Astrocyte (in vitro differentiated cells and primary cell): ENCODE measurements at regions not wholly inside any gene's neighbourhood (a gene's known extent, or its start where the extent isn't known, plus 50 kb on each side); places are given as distances from the start of the nearest gene placed in this dataset.

Experiments used
- DNase-seq: peaks from one replicate; pipeline ENCODE4 v3.0.0-alpha.2; 2010; ENCODE audit warnings: low read depth
- FAIRE-seq: peaks from 2 replicates; lab custom pipeline; 2011; peaks lifted over from hg19 to GRCh38; lab: Jason Lieb, UNC
- H2AFZ ChIP-seq: 2 replicates; pipeline ENCODE4 v1.6.0; 2012; ENCODE audit warnings: low read depth, low read length, inconsistent platforms
- H3K27ac ChIP-seq: 2 replicates; pipeline ENCODE4 v1.5.1; 2011; ENCODE audit warnings: low read depth, low read length, inconsistent platforms
- H3K27me3 ChIP-seq: 2 replicates; pipeline ENCODE4 v1.6.0; 2011; ENCODE audit warnings: low read length, inconsistent platforms; ENCODE audit not compliant: insufficient read depth
- H3K36me3 ChIP-seq: 2 replicates; pipeline ENCODE4 v1.5.1; 2011; ENCODE audit warnings: low read length, inconsistent platforms; ENCODE audit not compliant: insufficient read depth
- H3K4me1 ChIP-seq: 2 replicates; pipeline ENCODE4 v1.5.1; 2011; ENCODE audit warnings: low read length, inconsistent platforms; ENCODE audit not compliant: insufficient read depth
- H3K4me2 ChIP-seq: 2 replicates; pipeline ENCODE4 v1.6.0; 2012; ENCODE audit warnings: low read length, inconsistent platforms
- H3K4me3 ChIP-seq: 2 replicates; pipeline ENCODE4 v1.5.1; 2011; ENCODE audit warnings: low read depth, mild to moderate bottlenecking, low read length, inconsistent platforms; ENCODE audit not compliant: insufficient read depth
- H3K79me2 ChIP-seq: 2 replicates; pipeline ENCODE4 v1.6.0; 2012; ENCODE audit warnings: mild to moderate bottlenecking, low read length, inconsistent platforms; ENCODE audit not compliant: insufficient read depth
- H3K9ac ChIP-seq: 2 replicates; pipeline ENCODE4 v1.6.0; 2012; ENCODE audit warnings: mild to moderate bottlenecking, low read length, inconsistent platforms
- H3K9me3 ChIP-seq: 2 replicates; pipeline ENCODE4 v1.5.1; 2012; ENCODE audit warnings: low read depth, mild to moderate bottlenecking, low read length, inconsistent platforms; ENCODE audit not compliant: insufficient read depth
- H4K20me1 ChIP-seq: 2 replicates; pipeline ENCODE4 v1.6.0; 2012; ENCODE audit warnings: low read length, inconsistent platforms; ENCODE audit not compliant: insufficient read depth
- H3K27ac Mint-ChIP-seq: one replicate; pipeline ENCODE4 v1.8.0; 2021; ENCODE audit warnings: mild to moderate bottlenecking, mixed read lengths; ENCODE audit not compliant: unreplicated experiment
- H3K27me3 Mint-ChIP-seq: one replicate; pipeline ENCODE4 v1.8.0; 2021; ENCODE audit warnings: low read depth, mixed read lengths; ENCODE audit not compliant: unreplicated experiment
- H3K36me3 Mint-ChIP-seq: one replicate; pipeline ENCODE4 v1.8.0; 2021; ENCODE audit warnings: low read depth, mixed read lengths; ENCODE audit not compliant: unreplicated experiment
- H3K4me1 Mint-ChIP-seq: one replicate; pipeline ENCODE4 v1.8.0; 2021; ENCODE audit warnings: low read depth, mixed read lengths; ENCODE audit not compliant: unreplicated experiment
- H3K4me3 Mint-ChIP-seq: one replicate; pipeline ENCODE4 v1.8.0; 2021; ENCODE audit warnings: mild to moderate bottlenecking, moderate library complexity, mixed read lengths; ENCODE audit not compliant: unreplicated experiment
- H3K9me3 Mint-ChIP-seq: one replicate; pipeline ENCODE4 v1.8.0; 2021; ENCODE audit warnings: mild to moderate bottlenecking, mixed read lengths; ENCODE audit not compliant: unreplicated experiment
- CTCF ChIP-seq: IDR thresholded peaks from 2 replicates; pipeline ENCODE4 v1.5.1; 2011; ENCODE audit warnings: low read depth, mild to moderate bottlenecking, inconsistent platforms, low read length, moderate library complexity; ENCODE audit not compliant: insufficient read depth
- EZH2 ChIP-seq: IDR thresholded peaks from 2 replicates; pipeline ENCODE4 v1.6.1; 2012; ENCODE audit warnings: mild to moderate bottlenecking, low read length, inconsistent platforms; ENCODE audit not compliant: insufficient read depth

GRCh38 chrY:19023934-19024333, 250.4 kb upstream of the HSFY2 start:
- H3K27me3 ChIP-seq = no peaks in the 10 kb centered on the region
- no peaks in the 10 kb centered on the region for H4K20me1 ChIP-seq
- no peak overlapping the region for H2AFZ ChIP-seq
- H3K4me2 ChIP-seq = no peak overlapping the region
- no peaks in the 10 kb centered on the region for H3K4me1 ChIP-seq
- H3K27ac ChIP-seq = no peak overlapping the region
- Mint-ChIP-seq H3K9me3 (no peaks in the 10 kb centered on the region), H3K36me3 (no peaks in the 10 kb centered on the region), H3K27ac (no peak overlapping the region), H3K4me3 (no peak overlapping the region), H3K27me3 (no peaks in the 10 kb centered on the region), H3K4me1 (no peaks in the 10 kb centered on the region)
- no peak overlapping the region for H3K4me3 ChIP-seq
- H3K9ac ChIP-seq = no peak overlapping the region
- DNase-seq = no peak
- FAIRE-seq = no peak
- H3K79me2 ChIP-seq = no peaks in the 10 kb centered on the region
- TF ChIP-seq EZH2 = no peak
- TF ChIP-seq CTCF = no peak
- no peaks in the 10 kb centered on the region for H3K36me3 ChIP-seq
- no peaks in the 10 kb centered on the region for H3K9me3 ChIP-seq

- no peaks in the 10 kb centered on the region for H3K9me3 Mint-ChIP-seq
- no peaks in the 10 kb centered on the region for H3K9me3 ChIP-seq
- no peaks in the 10 kb centered on the region for H3K36me3 ChIP-seq
- H2AFZ ChIP-seq = no peak overlapping the region
- no peak overlapping the region for H3K4me2 ChIP-seq
- no peak for TF ChIP-seq CTCF
- TF ChIP-seq EZH2 = no peak
- no peak overlapping the region for H3K9ac ChIP-seq
- no peak overlapping the region for H3K4me3 ChIP-seq
- DNase-seq (no peak), FAIRE-seq (no peak)
- H3K27ac Mint-ChIP-seq = no peak overlapping the region
- no peaks in the 10 kb centered on the region for H4K20me1 ChIP-seq
- no peaks in the 10 kb centered on the region for H3K27me3 ChIP-seq
- H3K27ac ChIP-seq = no peak overlapping the region
- no peaks in the 10 kb centered on the region for H3K27me3 Mint-ChIP-seq
- H3K79me2 ChIP-seq = no peaks in the 10 kb centered on the region
- H3K4me1 ChIP-seq = no peaks in the 10 kb centered on the region
- H3K4me1 Mint-ChIP-seq = no peaks in the 10 kb centered on the region
- no peak overlapping the region for H3K4me3 Mint-ChIP-seq
- H3K36me3 Mint-ChIP-seq = no peaks in the 10 kb centered on the region
Observed at GRCh38 chrY:19020193-19020592, 246.7 kb upstream of the HSFY2 start.

GRCh38 chrY:19016990-19017389, 243.5 kb upstream of the HSFY2 start:
- H3K27me3 ChIP-seq = no peaks in the 10 kb centered on the region
- no peaks in the 10 kb centered on the region for H3K9me3 ChIP-seq
- no peaks in the 10 kb centered on the region for H3K79me2 ChIP-seq
- no peak overlapping the region for H3K27ac Mint-ChIP-seq
- H3K4me1 ChIP-seq = no peaks in the 10 kb centered on the region
- no peaks in the 10 kb centered on the region for H3K4me1 Mint-ChIP-seq
- H3K27ac ChIP-seq = no peak overlapping the region
- no peak overlapping the region for H3K4me3 ChIP-seq
- H2AFZ ChIP-seq = no peak overlapping the region
- DNase-seq (no peak), FAIRE-seq (no peak)
- no peaks in the 10 kb centered on the region for H3K9me3 Mint-ChIP-seq
- no peak overlapping the region for H3K4me3 Mint-ChIP-seq
- no peak overlapping the region for H3K4me2 ChIP-seq
- no peak overlapping the region for H3K9ac ChIP-seq
- no peaks in the 10 kb centered on the region for H4K20me1 ChIP-seq
- H3K36me3 Mint-ChIP-seq = no peaks in the 10 kb centered on the region
- H3K27me3 Mint-ChIP-seq = no peaks in the 10 kb centered on the region
- H3K36me3 ChIP-seq = no peaks in the 10 kb centered on the region
- TF ChIP-seq EZH2 (no peak), CTCF (no peak)
